OCI-LY3 (cell line): ENCODE measurements at regions not wholly inside any gene's neighbourhood (a gene's known extent, or its start where the extent isn't known, plus 50 kb on each side); places are given as distances from the start of the nearest gene placed in this dataset.
"Not testable (repeated sequence)": the region's sequence is repeated elsewhere in the genome, so short reads cannot be mapped to it uniquely, and the experiment has no call there.

Source experiments
- H2AFZ ChIP-seq: fragments of 200-600, 300-600 bp; shearing (Covaris generic); 2 replicates; pipeline ENCODE4 v1.6.0; 2014; ENCODE audit warnings: antibody characterized with exemption, low read depth, low read length
- H3K27ac ChIP-seq: fragments of 200-600, 300-600 bp; sonication (generic); 2 replicates; pipeline ENCODE4 v1.5.1; 2014; ENCODE audit warnings: mild to moderate bottlenecking, low read length, moderate library complexity, mixed read lengths
- H3K27me3 ChIP-seq: fragments of 200-600, 300-600 bp; sonication (generic); 2 replicates; pipeline ENCODE4 v1.6.1; 2014; ENCODE audit warnings: low read depth, low read length, mixed read lengths
- H3K36me3 ChIP-seq: fragments of 200-600, 300-600 bp; sonication (generic); replicated peaks from 2 replicates; pipeline ENCODE3; 2014; ENCODE audit warnings: low read depth, low read length, mixed read lengths
- H3K4me1 ChIP-seq: fragments of 300-600, 200-600 bp; sonication (generic); 2 replicates; pipeline ENCODE4 v1.6.1; 2014; ENCODE audit warnings: low read length, mixed read lengths
- H3K4me2 ChIP-seq: fragments of 200-600, 300-600 bp; sonication (generic); 2 replicates; pipeline ENCODE4 v1.6.1; 2014; ENCODE audit warnings: low read length, mixed read lengths
- H3K4me3 ChIP-seq: fragments of 300-600, 200-600 bp; sonication (generic); 2 replicates; pipeline ENCODE4 v1.5.1; 2014; ENCODE audit warnings: antibody characterized with exemption, mild to moderate bottlenecking, low read length, moderate library complexity
- H3K79me2 ChIP-seq: fragments of 300-600, 200-600 bp; shearing (Covaris generic); 2 replicates; pipeline ENCODE4 v1.6.1; 2014; ENCODE audit warnings: mild to moderate bottlenecking, low read length, mixed read lengths
- H3K9ac ChIP-seq: fragments of 300-600, 200-600 bp; shearing (Covaris generic); 2 replicates; pipeline ENCODE4 v1.6.0; 2014; ENCODE audit warnings: mild to moderate bottlenecking, low read length, moderate library complexity
- H3K9me3 ChIP-seq: fragments of 200-600, 300-600 bp; shearing (Covaris generic); 2 replicates; pipeline ENCODE4 v1.6.1; 2014; ENCODE audit warnings: low read length, mixed read lengths; ENCODE audit not compliant: insufficient read depth
- H4K20me1 ChIP-seq: fragments of 200-600, 300-600 bp; sonication (generic); 2 replicates; pipeline ENCODE4 v1.6.1; 2016; ENCODE audit warnings: low read length, mixed read lengths; ENCODE audit not compliant: insufficient read depth
- EZH2phosphoT487 ChIP-seq: fragments of 200-600 bp; shearing (Covaris generic); IDR thresholded peaks from 2 replicates; pipeline ENCODE4 v1.6.1; 2018; ENCODE audit warnings: antibody characterized with exemption, mixed run types, low read depth
- TF ChIP-seq, protein P1 (sequence below): fragments of 200-600, 300-600 bp; sonication (generic); IDR thresholded peaks from 2 replicates; pipeline ENCODE4 v1.5.1; 2014; ENCODE audit warnings: antibody characterized with exemption, low read length, low read depth

DNA sequence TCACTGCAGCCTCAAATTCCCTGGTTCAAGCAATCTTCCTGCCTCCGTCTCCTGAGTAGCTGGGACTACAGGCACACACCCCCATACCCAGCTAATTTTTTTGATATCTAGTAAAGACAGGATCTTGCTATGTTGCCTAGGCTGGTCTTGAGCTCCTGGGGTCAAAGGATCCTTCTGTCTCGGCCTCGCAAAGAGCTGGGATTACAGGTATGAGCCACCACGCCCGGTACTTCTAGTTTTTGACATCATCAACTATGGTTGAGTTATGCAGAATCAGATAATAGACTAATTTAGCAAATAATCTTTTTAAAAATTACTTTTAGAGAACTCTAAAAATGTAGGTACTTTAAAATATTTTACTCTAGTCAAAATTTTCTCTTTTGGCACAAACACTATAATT lies 166.2 kb downstream of the SOX4 start:
- no peak for TF ChIP-seq EZH2phosphoT487
- TF ChIP-seq, protein P1, sequence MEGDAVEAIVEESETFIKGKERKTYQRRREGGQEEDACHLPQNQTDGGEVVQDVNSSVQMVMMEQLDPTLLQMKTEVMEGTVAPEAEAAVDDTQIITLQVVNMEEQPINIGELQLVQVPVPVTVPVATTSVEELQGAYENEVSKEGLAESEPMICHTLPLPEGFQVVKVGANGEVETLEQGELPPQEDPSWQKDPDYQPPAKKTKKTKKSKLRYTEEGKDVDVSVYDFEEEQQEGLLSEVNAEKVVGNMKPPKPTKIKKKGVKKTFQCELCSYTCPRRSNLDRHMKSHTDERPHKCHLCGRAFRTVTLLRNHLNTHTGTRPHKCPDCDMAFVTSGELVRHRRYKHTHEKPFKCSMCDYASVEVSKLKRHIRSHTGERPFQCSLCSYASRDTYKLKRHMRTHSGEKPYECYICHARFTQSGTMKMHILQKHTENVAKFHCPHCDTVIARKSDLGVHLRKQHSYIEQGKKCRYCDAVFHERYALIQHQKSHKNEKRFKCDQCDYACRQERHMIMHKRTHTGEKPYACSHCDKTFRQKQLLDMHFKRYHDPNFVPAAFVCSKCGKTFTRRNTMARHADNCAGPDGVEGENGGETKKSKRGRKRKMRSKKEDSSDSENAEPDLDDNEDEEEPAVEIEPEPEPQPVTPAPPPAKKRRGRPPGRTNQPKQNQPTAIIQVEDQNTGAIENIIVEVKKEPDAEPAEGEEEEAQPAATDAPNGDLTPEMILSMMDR = no peak
- Histone ChIP-seq H3K4me2 (no peak overlapping the region), H3K27me3 (no peaks in the 10 kb centered on the region), H3K27ac (no peak overlapping the region), H3K4me1 (peaks cover 6% of the 10 kb centered on the region; the same call in 1 of the 2 replicates), H3K79me2 (no peaks in the 10 kb centered on the region), H4K20me1 (no peaks in the 10 kb centered on the region), H3K9me3 (no peaks in the 10 kb centered on the region), H3K36me3 (no peaks in the 10 kb centered on the region), H3K4me3 (no peak overlapping the region), H2AFZ (no peak overlapping the region), H3K9ac (no peak overlapping the region)

DNA sequence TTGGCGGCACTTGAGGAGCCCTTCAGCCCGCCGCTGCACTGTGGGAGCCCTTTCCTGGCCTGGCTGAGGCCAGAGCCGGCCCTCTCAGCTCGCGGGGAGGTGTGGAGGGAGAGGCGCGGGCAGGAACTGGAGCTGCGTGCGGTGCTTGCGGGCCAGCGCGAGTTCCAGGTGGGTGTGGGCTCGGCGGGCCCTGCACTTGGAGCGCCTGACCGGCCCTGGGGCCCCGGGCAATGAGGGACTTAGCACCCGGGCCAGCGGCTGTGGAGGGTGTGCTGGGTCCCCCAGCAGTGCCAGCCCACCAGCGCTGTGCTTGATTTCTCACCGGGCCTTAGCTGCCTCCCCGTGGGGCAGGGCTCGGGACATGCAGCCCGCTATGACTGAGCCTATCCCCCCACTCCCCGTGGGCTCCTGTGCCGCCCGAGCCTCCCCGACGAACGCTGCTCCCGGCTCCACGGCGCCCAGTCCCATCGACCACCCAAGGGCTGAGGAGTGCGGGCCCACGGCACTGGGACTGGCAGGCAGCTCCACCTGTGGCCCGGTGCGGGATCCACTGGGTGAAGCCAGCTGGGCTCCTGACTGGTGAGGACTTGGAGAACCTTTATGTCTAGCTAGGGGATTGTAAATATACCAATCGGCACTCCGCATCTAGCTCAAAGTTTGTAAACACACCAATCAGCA lies 167.6 kb downstream of the SOX4 start:
- not testable (repeated sequence) for H3K9ac ChIP-seq, H3K4me1 ChIP-seq, H3K9me3 ChIP-seq, H4K20me1 ChIP-seq, H3K4me2 ChIP-seq, H3K79me2 ChIP-seq, H3K27me3 ChIP-seq, H3K27ac ChIP-seq, H3K4me3 ChIP-seq, H3K36me3 ChIP-seq, H2AFZ ChIP-seq

DNA sequence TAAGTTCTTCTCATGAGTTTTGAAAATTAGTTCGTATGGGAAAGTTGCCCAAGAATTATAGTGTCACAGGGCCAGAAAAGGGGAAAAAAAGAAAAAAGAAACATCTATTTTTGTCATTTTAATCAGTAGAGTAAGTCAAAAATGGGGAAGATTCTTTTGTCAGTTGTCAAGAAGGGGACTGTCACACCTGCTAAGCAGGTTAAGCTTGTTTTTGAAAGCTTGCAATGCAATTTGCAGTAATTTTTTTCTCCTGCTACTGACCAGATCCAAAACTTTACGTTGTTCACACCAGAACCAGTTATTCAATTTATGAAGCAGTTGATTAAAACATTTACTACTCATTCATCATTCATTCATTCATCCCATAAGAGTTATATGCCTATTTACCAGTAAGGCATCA lies 171.4 kb downstream of the SOX4 start:
- Histone ChIP-seq H4K20me1 (no peaks in the 10 kb centered on the region), H3K79me2 (no peaks in the 10 kb centered on the region), H3K9ac (no peak overlapping the region), H3K4me1 (no peaks in the 10 kb centered on the region), H3K4me2 (no peak overlapping the region), H3K27me3 (no peaks in the 10 kb centered on the region), H3K4me3 (no peak overlapping the region), H3K36me3 (no peaks in the 10 kb centered on the region), H3K9me3 (no peaks in the 10 kb centered on the region), H2AFZ (no peak overlapping the region), H3K27ac (no peak overlapping the region)
- no peak for TF ChIP-seq EZH2phosphoT487
- TF ChIP-seq, protein P1 = no peak

- Histone ChIP-seq H3K79me2 (no peaks in the 10 kb centered on the region), H3K4me2 (no peak overlapping the region), H3K27ac (no peak overlapping the region)
Observed at GRCh38 chr6:21767891-21768648, 174.5 kb downstream of the SOX4 start.

More at GRCh38 chr6:21767891-21768648, 174.5 kb downstream of the SOX4 start:
- Histone ChIP-seq H2AFZ (no peak overlapping the region), H3K9ac (no peak overlapping the region), H3K4me3 (no peak overlapping the region), H4K20me1 (no peaks in the 10 kb centered on the region), H3K36me3 (no peaks in the 10 kb centered on the region), H3K4me1 (no peaks in the 10 kb centered on the region), H3K9me3 (no peaks in the 10 kb centered on the region), H3K27me3 (no peaks in the 10 kb centered on the region)
- TF ChIP-seq EZH2phosphoT487 = no peak
- TF ChIP-seq, protein P1 = no peak
